HG02623 (cell line): ENCODE measurements at regions not wholly inside any gene's neighbourhood (a gene's known extent, or its start where the extent isn't known, plus 50 kb on each side); places are given as distances from the start of the nearest gene placed in this dataset.
"Not testable (repeated sequence)": the region's sequence is repeated elsewhere in the genome, so short reads cannot be mapped to it uniquely, and the experiment has no call there.

ENCODE experiments used
- ATAC-seq: cut with Tn5 transposase; IDR thresholded peaks from one replicate; pipeline ENCODE4 v1.9.1; 2021; ENCODE audit warnings: moderate library complexity; ENCODE audit not compliant: unreplicated experiment

DNA sequence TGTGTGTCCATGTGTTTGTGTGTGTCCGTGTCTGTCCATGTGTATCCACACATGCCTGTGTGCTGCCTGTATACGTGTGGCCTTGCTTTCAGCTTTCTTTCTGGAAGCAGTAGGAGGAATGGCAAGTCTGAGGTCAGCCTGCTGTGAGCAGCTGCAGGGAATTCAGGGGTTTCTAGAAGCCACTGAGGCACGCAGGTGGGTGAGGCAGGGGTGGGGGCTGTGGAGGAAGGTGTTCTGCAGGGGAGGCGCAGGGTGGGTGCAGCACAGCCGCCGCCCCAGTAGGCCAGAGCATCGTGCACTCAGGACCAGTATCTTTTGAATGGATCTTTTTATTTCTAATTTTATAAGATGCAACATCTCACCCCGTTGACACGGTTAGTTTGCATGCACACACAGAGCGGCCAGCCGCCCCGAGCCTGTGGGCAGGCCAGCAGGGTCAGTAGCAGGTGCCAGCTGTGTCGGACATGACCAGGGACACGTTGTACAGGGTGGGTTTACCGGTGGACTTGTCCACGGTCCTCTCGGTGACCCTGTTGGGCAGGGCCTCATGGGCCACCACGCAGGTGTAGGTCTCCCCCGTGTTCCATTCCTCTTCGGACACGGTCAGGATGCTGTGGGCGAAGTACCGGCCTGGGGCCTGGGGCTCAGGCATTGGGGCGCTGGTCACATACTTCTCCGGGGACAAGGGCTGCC, 327.7 kb downstream of the TMEM121 start:
- ATAC-seq, result no peak

DNA sequence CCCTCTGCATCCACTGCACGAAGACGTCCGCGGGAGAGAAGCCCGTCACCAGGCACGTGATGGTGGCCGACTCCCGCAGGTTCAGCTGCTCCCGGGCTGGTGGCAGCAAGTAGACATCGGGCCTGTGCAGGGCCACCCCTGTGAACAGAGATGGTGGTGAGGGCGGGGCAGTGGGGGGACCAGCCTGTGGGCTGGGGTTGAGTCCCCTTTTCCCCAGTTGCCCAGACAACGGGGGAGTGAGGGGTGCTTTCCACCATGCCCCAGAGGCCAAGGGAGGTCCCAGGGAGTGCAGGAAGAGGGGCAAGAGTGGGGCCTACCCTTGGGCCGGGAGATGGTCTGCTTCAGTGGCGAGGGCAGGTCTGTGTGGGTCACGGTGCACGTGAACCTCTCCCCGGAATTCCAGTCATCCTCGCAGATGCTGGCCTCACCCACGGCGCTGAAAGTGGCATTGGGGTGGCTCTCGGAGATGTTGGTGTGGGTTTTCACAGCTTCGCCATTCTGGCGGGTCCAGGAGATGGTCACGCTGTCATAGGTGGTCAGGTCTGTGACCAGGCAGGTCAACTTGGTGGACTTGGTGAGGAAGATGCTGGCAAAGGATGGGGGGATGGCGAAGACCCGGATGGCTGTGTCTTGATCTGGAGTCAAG, 328.3 kb downstream of the TMEM121 start:
- ATAC-seq, result no peak

- no peak for ATAC-seq
Measured at GRCh38 chr14:105855246-105855892, 329.0 kb downstream of the TMEM121 start.

- ATAC-seq, result no peak
Measured at GRCh38 chr14:105855893-105856675, 329.7 kb downstream of the TMEM121 start.

- ATAC-seq, result no peak
Measured at GRCh38 chr14:105856676-105857219, 330.4 kb downstream of the TMEM121 start.

DNA sequence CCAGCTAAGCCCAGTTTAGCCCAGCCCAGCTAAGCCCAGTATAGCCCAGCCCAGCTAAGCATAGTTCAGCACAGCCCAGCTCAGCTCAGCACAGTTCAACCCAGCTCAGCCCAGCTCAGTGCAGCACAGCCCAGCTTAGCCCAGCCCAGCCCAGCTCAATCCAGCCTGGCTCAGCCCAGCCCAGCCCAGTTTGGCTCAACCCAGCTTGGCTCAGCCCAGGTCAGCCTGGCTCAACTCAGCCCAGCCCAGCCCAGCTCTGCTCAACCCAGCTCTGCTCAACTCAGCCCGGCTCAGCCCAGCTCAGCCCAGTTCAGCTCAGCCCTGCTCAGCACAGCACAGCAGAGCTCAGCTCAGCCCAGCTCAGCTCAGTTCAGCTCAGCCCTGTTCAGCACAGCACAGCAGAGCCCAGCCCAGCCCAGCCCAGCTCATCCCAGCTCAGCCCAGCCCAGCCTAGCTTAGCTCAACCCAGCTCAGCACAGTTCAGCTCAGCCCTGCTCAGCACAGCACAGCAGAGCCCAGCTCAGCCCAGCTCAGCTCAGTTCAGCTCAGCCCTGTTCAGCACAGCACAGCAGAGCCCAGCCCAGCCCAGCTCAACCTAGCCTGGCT, 330.9 kb downstream of the TMEM121 start:
- no peak for ATAC-seq

DNA sequence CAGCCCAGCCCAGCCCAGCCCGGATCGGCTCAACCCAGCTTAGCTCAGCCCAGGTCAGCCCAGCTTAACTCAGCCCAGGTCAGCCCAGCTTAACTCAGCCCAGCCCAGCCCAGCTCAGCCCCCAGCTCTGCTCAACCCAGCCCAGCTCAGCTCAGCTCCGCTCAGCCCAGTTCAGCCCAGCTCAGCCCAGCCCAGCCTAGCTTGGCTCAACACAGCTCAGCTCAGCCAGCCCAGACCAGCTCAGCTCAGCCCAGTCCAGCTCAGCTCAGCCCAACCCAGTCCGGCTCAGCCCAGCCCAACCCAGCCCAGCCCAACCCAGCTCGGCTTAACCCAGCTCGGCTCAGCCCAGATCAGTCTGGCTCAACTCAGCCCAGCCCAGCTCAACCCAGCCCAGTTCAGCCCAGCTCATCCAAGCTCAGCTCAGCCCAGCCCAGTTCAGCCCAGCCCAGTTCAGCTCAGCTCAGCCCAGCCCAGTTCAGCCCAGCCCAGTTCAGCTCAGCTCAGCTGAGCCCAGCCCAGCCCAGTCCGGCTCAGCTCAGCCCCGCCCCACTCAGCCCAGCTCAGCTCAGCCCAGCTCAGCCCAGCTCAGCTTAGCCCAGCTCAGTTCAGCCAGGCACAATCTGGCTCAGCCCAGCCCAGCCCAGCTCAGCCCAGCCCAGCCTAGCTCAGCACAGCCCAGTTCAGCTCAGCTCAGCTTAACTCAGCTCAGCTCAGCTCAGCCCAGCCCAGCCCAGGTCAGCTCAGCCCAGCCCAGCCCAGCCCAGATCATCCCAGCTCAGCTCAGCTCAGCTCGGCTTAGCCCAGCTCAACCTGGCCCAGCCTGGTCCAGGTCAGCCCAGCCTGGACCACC, 331.7 kb downstream of the TMEM121 start:
- ATAC-seq, result no peak

DNA sequence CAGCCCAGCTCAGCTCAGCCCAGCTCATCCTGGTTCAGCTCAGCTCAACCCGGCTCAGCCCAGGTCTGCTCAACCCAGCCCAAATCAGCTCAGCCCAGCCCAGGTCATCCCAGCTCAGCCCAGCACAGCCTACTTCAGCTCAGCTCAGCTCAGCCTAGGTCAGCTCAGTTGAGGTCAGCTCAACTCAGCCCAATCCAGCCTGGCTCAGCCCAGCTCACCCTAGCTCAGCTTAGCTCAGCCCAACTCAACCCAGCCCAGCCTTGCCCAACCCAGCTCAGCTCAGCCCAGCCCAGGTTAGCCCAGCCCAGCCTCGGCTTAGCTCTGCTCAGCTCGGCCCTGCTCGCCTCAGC, 332.3 kb downstream of the TMEM121 start:
- no peak for ATAC-seq

- ATAC-seq, result not testable (repeated sequence)
Measured at GRCh38 chr14:105859073-105859716, 332.8 kb downstream of the TMEM121 start.

DNA sequence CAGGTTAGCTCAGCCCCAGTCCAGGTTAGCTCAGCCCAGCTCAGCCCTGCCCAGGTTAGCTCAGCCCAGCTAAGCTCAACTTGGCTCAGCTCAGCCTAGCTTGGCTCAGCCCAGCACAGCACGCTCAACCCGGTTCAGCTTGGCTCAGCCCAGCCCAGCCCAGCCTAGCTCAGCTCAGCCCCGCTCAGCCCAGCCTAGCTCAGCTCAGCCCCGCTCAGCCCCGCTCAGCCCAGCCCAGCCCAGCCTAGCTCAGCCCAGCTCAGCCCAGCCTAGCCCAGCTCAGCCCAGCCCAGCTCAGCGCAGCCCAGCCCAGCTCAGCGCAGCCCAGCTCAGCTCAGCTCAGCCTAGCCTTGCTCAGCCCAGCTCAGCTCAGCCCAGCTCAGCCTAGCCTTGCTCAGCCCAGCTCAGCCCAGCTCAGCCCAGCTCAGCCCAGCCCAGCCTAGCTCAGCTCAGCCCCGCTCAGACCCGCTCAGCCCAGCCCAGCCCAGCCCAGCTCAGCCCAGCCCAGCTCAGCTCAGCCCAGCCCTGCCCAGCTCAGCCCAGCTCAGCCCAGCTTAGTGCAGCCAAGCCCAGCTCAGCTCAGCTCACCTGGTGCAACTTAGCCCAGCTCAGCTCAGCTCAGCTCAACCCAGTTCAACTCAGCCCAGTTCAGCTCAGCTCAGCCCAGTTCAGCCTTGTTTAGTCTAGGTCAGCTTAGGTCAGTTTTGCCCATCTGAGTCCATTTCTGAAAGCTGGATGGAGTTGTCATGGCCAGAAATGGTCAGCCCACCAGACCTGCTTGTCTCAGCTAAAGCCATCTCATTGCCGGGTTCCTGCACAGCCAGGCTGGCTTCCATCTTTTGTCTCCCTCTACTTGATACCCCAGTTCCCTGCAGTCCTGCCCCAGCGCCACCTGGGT, 333.6 kb downstream of the TMEM121 start:
- ATAC-seq, result no peak

GRCh38 chr14:105860615-105861580, 334.5 kb downstream of the TMEM121 start:
- no peak for ATAC-seq

DNA sequence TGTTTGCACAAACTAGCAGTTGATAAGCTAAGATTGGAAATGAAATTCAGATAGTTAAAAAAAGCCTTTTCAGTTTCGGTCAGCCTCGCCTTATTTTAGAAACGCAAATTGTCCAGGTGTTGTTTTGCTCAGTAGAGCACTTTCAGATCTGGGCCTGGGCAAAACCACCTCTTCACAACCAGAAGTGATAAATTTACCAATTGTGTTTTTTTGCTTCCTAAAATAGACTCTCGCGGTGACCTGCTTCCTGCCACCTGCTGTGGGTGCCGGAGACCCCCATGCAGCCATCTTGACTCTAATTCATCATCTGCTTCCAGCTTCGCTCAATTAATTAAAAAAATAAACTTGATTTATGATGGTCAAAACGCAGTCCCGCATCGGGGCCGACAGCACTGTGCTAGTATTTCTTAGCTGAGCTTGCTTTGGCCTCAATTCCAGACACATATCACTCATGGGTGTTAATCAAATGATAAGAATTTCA, 335.6 kb downstream of the TMEM121 start:
- peak; percentile 38 for ATAC-seq

- no peak for ATAC-seq
Measured at GRCh38 chr14:105862581-105863239, 336.3 kb downstream of the TMEM121 start.

DNA sequence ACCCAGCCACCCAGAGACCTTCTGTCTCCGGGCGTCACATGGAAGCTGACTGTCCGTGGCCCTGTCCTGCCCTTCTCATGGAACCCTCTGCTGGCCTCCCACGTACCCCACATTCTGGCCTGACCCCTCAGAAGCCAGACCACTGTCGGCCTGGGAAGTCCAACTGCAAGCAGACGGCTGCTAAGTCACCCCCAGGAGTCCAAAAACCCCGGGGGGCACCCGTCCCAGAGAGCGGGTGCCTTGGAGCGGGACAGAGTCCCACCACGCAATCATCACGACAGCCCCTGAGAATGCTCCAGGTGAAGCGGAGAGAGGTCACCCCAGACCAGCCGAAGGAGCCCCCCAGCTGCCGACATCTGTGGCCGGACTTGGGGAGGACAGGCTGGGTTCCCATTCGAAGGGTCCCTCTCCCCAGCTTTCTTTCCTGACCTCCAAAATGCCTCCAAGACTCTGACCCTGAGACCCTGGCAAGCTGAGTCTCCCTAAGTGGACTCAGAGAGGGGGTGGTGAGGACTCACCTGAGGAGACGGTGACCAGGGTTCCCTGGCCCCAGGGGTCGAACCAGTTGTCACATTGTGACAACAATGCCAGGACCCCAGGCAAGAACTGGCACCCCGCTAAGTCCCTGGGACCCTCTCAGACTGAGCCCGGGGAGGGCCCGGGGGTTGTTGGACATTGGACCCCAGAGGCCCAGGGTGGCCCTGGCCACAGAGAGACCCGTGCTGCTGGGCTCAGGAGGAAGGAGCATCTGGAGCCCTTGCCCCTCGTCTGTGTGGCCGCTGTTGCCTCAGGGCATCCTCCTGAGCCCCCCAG, 337.1 kb downstream of the TMEM121 start:
- no peak for ATAC-seq

DNA sequence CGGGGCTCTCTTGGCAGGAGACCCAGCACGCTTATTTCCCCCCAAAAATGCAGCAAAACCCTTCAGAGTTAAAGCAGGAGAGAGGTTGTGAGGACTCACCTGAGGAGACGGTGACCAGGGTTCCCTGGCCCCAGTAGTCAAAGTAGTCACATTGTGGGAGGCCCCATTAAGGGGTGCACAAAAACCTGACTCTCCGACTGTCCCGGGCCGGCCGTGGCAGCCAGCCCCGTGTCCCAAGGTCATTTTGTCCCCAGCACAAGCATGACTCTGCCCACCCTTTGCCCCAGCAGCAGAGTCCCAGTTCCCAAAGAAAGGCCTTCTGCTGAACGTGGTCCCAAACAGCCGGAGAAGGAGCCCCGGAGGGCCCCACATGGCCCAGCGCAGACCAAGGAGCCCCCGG, 337.7 kb downstream of the TMEM121 start:
- no peak for ATAC-seq
